Common myeloid progenitor, CD34-positive (primary cell): ENCODE measurements at regions not wholly inside any gene's neighbourhood (a gene's known extent, or its start where the extent isn't known, plus 50 kb on each side); places are given as distances from the start of the nearest gene placed in this dataset.

Experiments used
- CTCF ChIA-PET: fragments of 350-600 bp; sonication (Branson Sonifier 250); formaldehyde crosslinking; loops from one replicate; lab custom pipeline; 2021; ENCODE audit warnings: antibody characterized with exemption; lab: Charles Lee
- POLR2A ChIA-PET: fragments of 350-600 bp; sonication (Branson Sonifier 250); formaldehyde crosslinking; loops from one replicate; lab custom pipeline; 2021; ENCODE audit warnings: antibody characterized with exemption; lab: Charles Lee
- DNase-seq, 3 donors: peaks; one replicate each; pipeline versions ENCODE4 v3.0.0 to v3.0.0-alpha.2; 2013
- H3K27ac ChIP-seq, 2 experiments: 1 replicate in 1 of 2; 2 replicates in 1 of 2; pipeline ENCODE4 v1.7.0; 2013; ENCODE audit warnings: inconsistent platforms in 2 of 2, low read length in 2 of 2, mild to moderate bottlenecking in 2 of 2, low read depth in 1 of 2, moderate library complexity in 1 of 2; ENCODE audit not compliant: severe bottlenecking in 2 of 2, insufficient read depth in 1 of 2, poor library complexity in 1 of 2
- H3K27me3 ChIP-seq, 5 experiments: replicated peaks in 2 of 5; 1 replicate in 3 of 5; 2 replicates in 2 of 5; pipeline versions ENCODE4 v1.6.1 to v1.7.0; 2013; ENCODE audit warnings: low read length in 4 of 5, mild to moderate bottlenecking in 2 of 5, moderate library complexity in 2 of 5, inconsistent platforms in 1 of 5; ENCODE audit not compliant: insufficient read depth in 5 of 5, control insufficient read depth in 4 of 5
- H3K36me3 ChIP-seq, 4 experiments: 1 replicate in 2 of 4; 2 replicates in 2 of 4; pipeline versions ENCODE4 v1.6.1 to v1.7.0; 2013; ENCODE audit warnings: low read length in 3 of 4, control low read depth in 1 of 4, mild to moderate bottlenecking in 1 of 4; ENCODE audit not compliant: control insufficient read depth in 4 of 4, insufficient read depth in 4 of 4
- H3K4me1 ChIP-seq, 4 experiments: 1 replicate in 3 of 4; 2 replicates in 1 of 4; pipeline versions ENCODE4 v1.6.1 to v1.7.1; 2013; ENCODE audit warnings: low read length in 3 of 4, mild to moderate bottlenecking in 3 of 4, control low read depth in 1 of 4, inconsistent platforms in 1 of 4, moderate library complexity in 1 of 4; ENCODE audit not compliant: control insufficient read depth in 4 of 4, insufficient read depth in 4 of 4; ENCODE audit errors: control extremely low read depth in 1 of 4
- H3K4me3 ChIP-seq, 7 experiments: 1 replicate in 4 of 7; 2 replicates in 3 of 7; pipeline versions ENCODE4 v1.5.1 to v1.7.0; 2013; ENCODE audit warnings: mild to moderate bottlenecking in 7 of 7, low read length in 6 of 7, moderate library complexity in 6 of 7, inconsistent platforms in 2 of 7, low read depth in 2 of 7, control low read depth in 1 of 7; ENCODE audit not compliant: insufficient read depth in 4 of 7, control insufficient read depth in 1 of 7; ENCODE audit errors: extremely low read depth in 1 of 7
- H3K9me3 ChIP-seq, 5 experiments: 1 replicate in 4 of 5; 2 replicates in 1 of 5; pipeline versions ENCODE4 v1.6.1 to v1.7.1; 2013; ENCODE audit warnings: low read length in 4 of 5, mild to moderate bottlenecking in 2 of 5, inconsistent platforms in 1 of 5, low read depth in 1 of 5, moderate library complexity in 1 of 5; ENCODE audit not compliant: control insufficient read depth in 4 of 5, insufficient read depth in 2 of 5; ENCODE audit errors: control extremely low read depth in 1 of 5
- WGBS: methylation state at CpG from one replicate; pipeline ENCODE4 v1.1.5; 2013; ENCODE audit not compliant: insufficient coverage; 5-methylcytosine and 5-hydroxymethylcytosine counted together

DNA sequence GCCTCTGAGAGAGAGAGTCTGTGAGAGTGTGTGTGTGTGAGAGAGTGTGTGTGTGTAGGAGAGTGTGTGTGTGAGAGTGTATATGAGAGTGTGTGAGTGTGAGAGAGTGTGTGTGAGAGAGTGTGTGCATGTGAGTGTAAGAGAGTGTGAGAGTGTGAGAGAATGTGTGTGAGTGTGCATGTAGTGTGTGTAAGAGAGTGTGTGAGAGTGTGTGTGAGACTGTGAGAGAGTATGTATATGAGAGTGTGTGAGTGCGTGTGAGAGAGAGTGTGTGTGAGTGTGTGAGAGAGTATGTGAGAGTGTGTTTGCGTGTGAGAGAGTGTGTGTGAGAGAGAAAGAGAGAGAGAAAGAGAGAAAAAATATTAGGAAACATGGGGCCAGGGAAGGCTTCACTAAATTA is 588.3 kb upstream of the SGCD start:
- Histone ChIP-seq H3K9me3 (no peaks in the 10 kb centered on the region), H3K36me3 (no peaks in the 10 kb centered on the region), H3K4me1 (no peaks in the 10 kb centered on the region), H3K27ac (no peak overlapping the region), H3K27me3 (no peaks in the 10 kb centered on the region), H3K4me3 (no peak overlapping the region)
- DNase-seq, result no peak
- POLR2A ChIA-PET, result no interaction called here
- 100% methylated on average over 1 of the region's 2 CpGs for WGBS
- CTCF ChIA-PET, result no interaction called here

DNA sequence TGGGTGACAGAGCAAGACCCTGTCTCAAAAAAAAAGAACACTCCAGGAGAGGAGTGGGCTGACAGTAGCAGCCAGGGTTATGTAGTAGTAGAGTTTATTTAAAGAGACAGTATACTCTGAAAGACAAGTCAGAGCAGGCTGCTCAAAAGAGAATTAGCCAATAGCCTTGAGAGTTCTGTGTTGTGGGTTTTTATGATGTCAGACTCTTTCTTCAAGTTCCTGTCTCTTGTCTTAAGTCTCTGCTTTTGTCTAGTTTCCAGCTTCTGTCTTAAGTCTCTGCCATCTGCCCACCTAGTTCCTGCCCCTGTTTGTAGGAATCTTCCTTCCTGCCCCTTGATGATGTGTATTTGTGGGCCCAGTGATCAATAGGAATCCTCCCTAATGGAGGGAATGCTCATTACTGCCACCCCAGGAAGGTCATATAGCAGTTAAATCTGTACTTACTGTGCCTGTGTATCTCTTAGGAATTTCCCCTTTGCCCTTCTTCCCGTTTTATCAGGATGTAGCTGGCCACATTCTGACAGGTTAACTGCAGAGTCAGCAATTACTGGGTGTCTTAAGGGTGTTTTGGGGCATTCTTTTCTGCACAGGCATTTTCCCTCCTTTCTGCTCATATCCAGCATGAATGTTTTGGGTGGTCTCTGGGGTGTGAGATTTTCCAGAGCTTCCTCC is 580.5 kb upstream of the SGCD start:
- H3K36me3 ChIP-seq, result no peaks in the 10 kb centered on the region
- no peak overlapping the region for H3K27ac ChIP-seq
- POLR2A ChIA-PET, result no interaction called here
- no peak for DNase-seq
- H3K4me3 ChIP-seq, result no peak overlapping the region
- CTCF ChIA-PET, result no interaction called here
- H3K4me1 ChIP-seq, result no peaks in the 10 kb centered on the region
- H3K9me3 ChIP-seq, result no peaks in the 10 kb centered on the region
- no peaks in the 10 kb centered on the region for H3K27me3 ChIP-seq
- WGBS, result 20% methylated on average over 1 of the region's 1 CpG

DNA sequence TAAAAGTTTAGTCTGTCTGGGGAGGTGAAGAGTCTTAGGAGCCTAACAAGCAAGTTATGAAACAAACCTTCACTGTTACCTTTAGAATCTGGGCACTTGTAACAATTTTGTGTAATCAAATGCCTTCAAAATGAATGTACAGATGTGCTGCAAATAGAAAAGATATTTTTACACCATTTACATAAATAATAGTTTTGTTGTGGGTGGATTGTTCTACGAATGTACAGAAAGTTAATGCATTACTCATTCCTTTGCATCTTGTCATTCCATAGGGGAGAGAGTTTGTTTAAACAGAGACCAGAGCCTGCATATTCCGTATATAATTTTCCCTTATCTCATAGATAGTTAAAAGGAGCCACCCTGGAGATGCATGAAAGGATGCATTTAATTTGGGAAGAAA is 576.9 kb upstream of the SGCD start:
- ChIA-PET POLR2A (no interaction called here), CTCF (no interaction called here)
- DNase-seq, result no peak
- no CpG with 5 or more reads among the region's 2 CpGs for WGBS
- H3K27ac ChIP-seq, result no peak overlapping the region
- H3K36me3 ChIP-seq, result no peaks in the 10 kb centered on the region
- H3K27me3 ChIP-seq, result no peaks in the 10 kb centered on the region
- no peak overlapping the region for H3K4me3 ChIP-seq
- H3K4me1 ChIP-seq, result no peaks in the 10 kb centered on the region
- no peaks in the 10 kb centered on the region for H3K9me3 ChIP-seq

DNA sequence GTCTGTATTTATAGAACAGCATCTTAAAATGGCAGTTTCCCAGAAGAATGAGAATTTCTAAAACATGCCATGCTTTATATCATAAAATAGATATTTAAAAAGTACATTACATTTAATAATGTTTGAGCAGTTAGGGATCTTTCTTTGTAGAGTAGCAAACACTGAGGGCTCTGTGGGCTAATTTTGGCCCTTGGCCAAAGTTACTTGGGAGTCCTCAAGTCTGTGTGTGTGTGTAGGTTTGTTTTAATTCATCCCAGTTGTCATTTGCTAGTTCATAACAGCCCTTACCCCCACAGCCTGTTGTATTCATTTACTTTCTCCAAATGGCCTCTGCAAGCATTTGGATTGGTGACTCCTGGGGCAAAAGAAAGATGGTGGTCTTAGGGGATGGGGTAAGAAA is 576.4 kb upstream of the SGCD start:
- Histone ChIP-seq H3K9me3 (no peaks in the 10 kb centered on the region), H3K27ac (no peak overlapping the region), H3K27me3 (no peaks in the 10 kb centered on the region), H3K36me3 (no peaks in the 10 kb centered on the region), H3K4me3 (no peak overlapping the region), H3K4me1 (no peaks in the 10 kb centered on the region)
- DNase-seq, result no peak
- ChIA-PET POLR2A (no interaction called here), CTCF (no interaction called here)

DNA sequence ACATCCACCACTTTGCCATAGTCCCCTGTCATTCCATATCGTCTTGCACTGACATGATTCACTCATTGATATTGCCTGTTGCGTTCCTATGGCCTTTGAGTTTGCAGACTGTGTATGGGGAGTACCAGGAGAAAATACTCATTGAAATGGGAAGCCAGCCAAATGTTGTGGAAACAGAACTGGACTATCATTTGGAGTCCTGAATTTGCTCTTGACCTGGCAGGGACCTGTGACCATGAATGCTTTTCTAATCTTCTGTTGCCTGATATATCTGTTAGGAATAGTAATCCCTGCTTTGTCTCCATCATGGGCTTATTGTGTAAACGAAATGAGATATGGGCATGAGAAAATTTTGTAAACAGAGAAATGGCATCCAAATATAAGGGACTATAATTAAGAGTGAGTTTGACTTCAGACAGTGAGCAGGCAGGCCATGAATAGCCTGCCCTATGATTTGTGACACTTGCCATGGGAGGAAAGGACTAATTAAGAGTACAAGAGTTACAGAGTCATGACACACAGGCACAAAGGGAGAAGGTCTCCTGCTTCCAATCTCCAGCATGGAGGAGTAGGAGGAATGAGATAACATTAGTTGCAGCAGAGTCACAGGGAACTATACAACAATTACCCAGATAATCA is 572.9 kb upstream of the SGCD start:
- no peak overlapping the region for H3K4me3 ChIP-seq
- no peaks in the 10 kb centered on the region for H3K27me3 ChIP-seq
- no peaks in the 10 kb centered on the region for H3K4me1 ChIP-seq
- WGBS, result 63% methylated on average over 3 of the region's 3 CpGs
- H3K36me3 ChIP-seq, result no peaks in the 10 kb centered on the region
- ChIA-PET CTCF (no interaction called here), POLR2A (no interaction called here)
- no peak for DNase-seq
- H3K9me3 ChIP-seq, result no peaks in the 10 kb centered on the region
- no peak overlapping the region for H3K27ac ChIP-seq

DNA sequence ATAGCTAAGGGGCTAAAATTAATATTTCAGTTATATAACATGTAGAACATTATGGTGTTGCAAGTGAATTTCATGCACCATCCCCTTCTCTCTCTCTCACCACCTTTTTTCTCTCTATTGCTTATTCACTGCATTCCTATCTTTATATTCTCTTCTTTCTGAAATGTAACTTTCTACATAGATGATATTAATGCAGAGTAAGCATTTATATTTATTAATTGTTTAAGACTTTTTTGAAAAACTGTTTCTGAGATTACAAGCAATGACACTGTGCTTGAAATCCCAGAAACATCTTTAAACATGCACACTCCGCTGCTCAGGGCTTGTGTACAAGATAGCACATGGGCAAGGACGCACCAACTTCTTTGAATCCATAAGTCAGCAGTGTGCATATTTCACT is 567.7 kb upstream of the SGCD start:
- 100% methylated on average over 2 of the region's 2 CpGs for WGBS
- CTCF ChIA-PET, result no interaction called here
- no peaks in the 10 kb centered on the region for H3K4me1 ChIP-seq
- POLR2A ChIA-PET, result no interaction called here
- no peak overlapping the region for H3K27ac ChIP-seq
- no peak for DNase-seq
- H3K36me3 ChIP-seq, result no peaks in the 10 kb centered on the region
- peaks cover 0 to 4% (median 2%) of the 10 kb centered on the region in 5 experiments for H3K9me3 ChIP-seq
- H3K4me3 ChIP-seq, result no peak overlapping the region
- no peaks in the 10 kb centered on the region for H3K27me3 ChIP-seq

DNA sequence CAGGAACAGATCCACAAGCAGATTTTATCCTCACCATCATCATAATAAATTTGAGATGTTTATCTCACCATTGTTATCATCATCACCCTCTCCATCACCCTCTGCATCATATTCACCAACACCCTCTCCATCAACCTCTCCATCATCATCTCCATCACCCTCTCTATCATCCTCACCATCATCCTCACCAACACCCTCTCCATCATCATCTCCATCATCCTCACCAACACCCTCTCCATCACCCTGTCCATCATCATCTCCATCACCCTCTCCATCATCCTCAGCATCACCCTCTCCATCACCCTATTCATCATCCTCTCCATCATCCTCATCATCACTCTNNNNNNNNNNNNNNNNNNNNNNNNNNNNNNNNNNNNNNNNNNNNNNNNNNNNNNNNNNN is 567.0 kb upstream of the SGCD start:
- no peak overlapping the region for H3K27ac ChIP-seq
- ChIA-PET CTCF (no interaction called here), POLR2A (no interaction called here)
- no peak overlapping the region for H3K4me3 ChIP-seq
- H3K36me3 ChIP-seq, result no peaks in the 10 kb centered on the region
- no peak for DNase-seq
- peaks cover 0 to 4% (median 2%) of the 10 kb centered on the region in 5 experiments for H3K9me3 ChIP-seq
- no peaks in the 10 kb centered on the region for H3K4me1 ChIP-seq
- H3K27me3 ChIP-seq, result no peaks in the 10 kb centered on the region
